ENCODE measurements at regions not wholly inside any gene's neighbourhood (a gene's known extent, or its start where the extent isn't known, plus 50 kb on each side); places are given as distances from the start of the nearest gene placed in this dataset.

- no peak for TF ChIP-seq GABPA (IDR thresholded peaks at IDR 0.05 in 1 of 2, conservative IDR thresholded peaks at IDR 0.05 in 1 of 2)
- TF ChIP-seq, protein P1, sequence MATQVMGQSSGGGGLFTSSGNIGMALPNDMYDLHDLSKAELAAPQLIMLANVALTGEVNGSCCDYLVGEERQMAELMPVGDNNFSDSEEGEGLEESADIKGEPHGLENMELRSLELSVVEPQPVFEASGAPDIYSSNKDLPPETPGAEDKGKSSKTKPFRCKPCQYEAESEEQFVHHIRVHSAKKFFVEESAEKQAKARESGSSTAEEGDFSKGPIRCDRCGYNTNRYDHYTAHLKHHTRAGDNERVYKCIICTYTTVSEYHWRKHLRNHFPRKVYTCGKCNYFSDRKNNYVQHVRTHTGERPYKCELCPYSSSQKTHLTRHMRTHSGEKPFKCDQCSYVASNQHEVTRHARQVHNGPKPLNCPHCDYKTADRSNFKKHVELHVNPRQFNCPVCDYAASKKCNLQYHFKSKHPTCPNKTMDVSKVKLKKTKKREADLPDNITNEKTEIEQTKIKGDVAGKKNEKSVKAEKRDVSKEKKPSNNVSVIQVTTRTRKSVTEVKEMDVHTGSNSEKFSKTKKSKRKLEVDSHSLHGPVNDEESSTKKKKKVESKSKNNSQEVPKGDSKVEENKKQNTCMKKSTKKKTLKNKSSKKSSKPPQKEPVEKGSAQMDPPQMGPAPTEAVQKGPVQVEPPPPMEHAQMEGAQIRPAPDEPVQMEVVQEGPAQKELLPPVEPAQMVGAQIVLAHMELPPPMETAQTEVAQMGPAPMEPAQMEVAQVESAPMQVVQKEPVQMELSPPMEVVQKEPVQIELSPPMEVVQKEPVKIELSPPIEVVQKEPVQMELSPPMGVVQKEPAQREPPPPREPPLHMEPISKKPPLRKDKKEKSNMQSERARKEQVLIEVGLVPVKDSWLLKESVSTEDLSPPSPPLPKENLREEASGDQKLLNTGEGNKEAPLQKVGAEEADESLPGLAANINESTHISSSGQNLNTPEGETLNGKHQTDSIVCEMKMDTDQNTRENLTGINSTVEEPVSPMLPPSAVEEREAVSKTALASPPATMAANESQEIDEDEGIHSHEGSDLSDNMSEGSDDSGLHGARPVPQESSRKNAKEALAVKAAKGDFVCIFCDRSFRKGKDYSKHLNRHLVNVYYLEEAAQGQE (IDR thresholded peaks at IDR 0.05): no peak
- TF ChIP-seq SP1 (IDR thresholded peaks at IDR 0.05): no peak
- TF ChIP-seq, protein P2, sequence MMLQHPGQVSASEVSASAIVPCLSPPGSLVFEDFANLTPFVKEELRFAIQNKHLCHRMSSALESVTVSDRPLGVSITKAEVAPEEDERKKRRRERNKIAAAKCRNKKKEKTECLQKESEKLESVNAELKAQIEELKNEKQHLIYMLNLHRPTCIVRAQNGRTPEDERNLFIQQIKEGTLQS (IDR thresholded peaks at IDR 0.05): no peak
- TF ChIP-seq, protein P3, sequence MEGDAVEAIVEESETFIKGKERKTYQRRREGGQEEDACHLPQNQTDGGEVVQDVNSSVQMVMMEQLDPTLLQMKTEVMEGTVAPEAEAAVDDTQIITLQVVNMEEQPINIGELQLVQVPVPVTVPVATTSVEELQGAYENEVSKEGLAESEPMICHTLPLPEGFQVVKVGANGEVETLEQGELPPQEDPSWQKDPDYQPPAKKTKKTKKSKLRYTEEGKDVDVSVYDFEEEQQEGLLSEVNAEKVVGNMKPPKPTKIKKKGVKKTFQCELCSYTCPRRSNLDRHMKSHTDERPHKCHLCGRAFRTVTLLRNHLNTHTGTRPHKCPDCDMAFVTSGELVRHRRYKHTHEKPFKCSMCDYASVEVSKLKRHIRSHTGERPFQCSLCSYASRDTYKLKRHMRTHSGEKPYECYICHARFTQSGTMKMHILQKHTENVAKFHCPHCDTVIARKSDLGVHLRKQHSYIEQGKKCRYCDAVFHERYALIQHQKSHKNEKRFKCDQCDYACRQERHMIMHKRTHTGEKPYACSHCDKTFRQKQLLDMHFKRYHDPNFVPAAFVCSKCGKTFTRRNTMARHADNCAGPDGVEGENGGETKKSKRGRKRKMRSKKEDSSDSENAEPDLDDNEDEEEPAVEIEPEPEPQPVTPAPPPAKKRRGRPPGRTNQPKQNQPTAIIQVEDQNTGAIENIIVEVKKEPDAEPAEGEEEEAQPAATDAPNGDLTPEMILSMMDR (IDR thresholded peaks at IDR 0.05; ENCODE audit: low read depth, low read length, missing input control): no peak
Measured at GRCh38 chr14:40386433-40386832, 954.2 kb upstream of the FBXO33 start.
